GM12865 (cell line): ENCODE measurements at regions not wholly inside any gene's neighbourhood (a gene's known extent, or its start where the extent isn't known, plus 50 kb on each side); places are given as distances from the start of the nearest gene placed in this dataset.

ENCODE experiments used
- DNase-seq: peaks from one replicate; pipeline ENCODE4 v3.0.0; 2010; ENCODE audit warnings: low read depth
- H3K4me3 ChIP-seq: 2 replicates; pipeline ENCODE4 v1.5.1; 2011; ENCODE audit warnings: mild to moderate bottlenecking, low read depth, low read length, control low read depth
- CTCF ChIP-seq: IDR thresholded peaks from 2 replicates; pipeline ENCODE4 v1.5.1; 2011; ENCODE audit warnings: low read length, control low read depth, low read depth, inconsistent platforms; ENCODE audit not compliant: insufficient read depth; ENCODE audit errors: missing control alignments

- DNase-seq = no peak
- TF ChIP-seq CTCF = no peak
- H3K4me3 ChIP-seq = no peak overlapping the region
These were observed 101.0 kb upstream of the CHD6 start for GRCh38 chr20:41719151-41719550.

- no peak for DNase-seq
These were observed 99.3 kb upstream of the CHD6 start for GRCh38 chr20:41717483-41717882.

GRCh38 chr20:41716911-41717310 lies 98.7 kb upstream of the CHD6 start:
- H3K4me3 ChIP-seq = no peak overlapping the region
- TF ChIP-seq CTCF = no peak
- DNase-seq = no peak

More at GRCh38 chr20:41717483-41717882, 99.3 kb upstream of the CHD6 start:
- TF ChIP-seq CTCF = no peak
- H3K4me3 ChIP-seq = no peak overlapping the region

GRCh38 chr20:41716436-41716835 lies 98.3 kb upstream of the CHD6 start:
- DNase-seq = no peak
- TF ChIP-seq CTCF = no peak

GRCh38 chr20:41715526-41715925 lies 97.3 kb upstream of the CHD6 start:
- TF ChIP-seq CTCF = no peak

More at GRCh38 chr20:41716436-41716835, 98.3 kb upstream of the CHD6 start:
- no peak overlapping the region for H3K4me3 ChIP-seq

GRCh38 chr20:41714030-41714429 lies 95.9 kb upstream of the CHD6 start:
- no peak for TF ChIP-seq CTCF

More at GRCh38 chr20:41715526-41715925, 97.3 kb upstream of the CHD6 start:
- no peak overlapping the region for H3K4me3 ChIP-seq
- DNase-seq = no peak

GRCh38 chr20:41704896-41705295 lies 86.7 kb upstream of the CHD6 start:
- no peak for TF ChIP-seq CTCF
- no peak for DNase-seq
- H3K4me3 ChIP-seq = no peak overlapping the region

More at GRCh38 chr20:41714030-41714429, 95.9 kb upstream of the CHD6 start:
- no peak overlapping the region for H3K4me3 ChIP-seq
- DNase-seq = no peak
